ENCODE measurements at regions not wholly inside any gene's neighbourhood (a gene's known extent, or its start where the extent isn't known, plus 50 kb on each side); places are given as distances from the start of the nearest gene placed in this dataset.

DNA sequence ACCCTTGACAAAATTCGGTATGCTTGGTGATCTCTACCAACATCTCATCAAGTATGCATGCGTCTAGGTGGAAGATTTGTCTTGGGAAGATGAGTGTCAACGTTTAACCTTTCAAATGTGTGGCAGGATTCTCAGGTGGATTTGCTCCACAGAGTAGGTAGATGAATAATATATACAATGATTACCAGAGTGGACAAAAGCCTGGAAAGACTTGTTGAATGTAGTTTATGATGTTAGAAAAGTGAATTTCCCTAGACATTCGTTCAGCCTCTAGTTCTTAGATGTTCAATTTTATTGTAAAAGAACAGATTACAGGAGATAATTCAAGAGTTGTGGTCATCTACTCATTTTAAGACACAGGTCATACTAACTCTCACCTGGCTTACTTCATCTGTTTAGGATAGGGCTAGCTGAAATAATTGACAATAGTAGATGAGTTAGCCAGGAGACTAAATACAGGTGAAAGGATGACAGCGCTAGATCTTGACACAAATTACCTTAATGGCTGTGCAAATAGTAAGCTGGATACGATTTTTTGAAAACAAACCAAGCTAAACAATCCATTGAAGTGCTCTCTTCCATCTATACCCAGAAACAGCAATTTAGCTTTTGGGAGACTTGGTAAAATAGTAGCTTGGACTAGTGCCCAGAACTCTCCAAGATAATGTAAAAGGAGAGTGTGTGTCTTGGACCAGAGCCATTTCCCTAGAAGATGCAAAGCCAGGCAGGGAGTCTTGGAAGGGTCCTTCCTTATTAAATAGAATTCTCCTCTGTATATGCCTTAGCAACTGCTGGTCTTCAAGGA lies 168.0 kb downstream of the DACT1 start:
- Histone ChIP-seq H3K9me2 (ENCODE audit: insufficient read depth) (no peaks in the 10 kb centered on the region), H3K4me2 (no peak overlapping the region), H3K4me1 (replicated peaks; ENCODE audit: insufficient read depth) (no peaks in the 10 kb centered on the region), H3K27me3 (ENCODE audit: insufficient read depth, low read depth) (peaks cover 11% of the 10 kb centered on the region), H3K4me3 (no peak overlapping the region), H2AFZ (no peak overlapping the region), H3K79me2 (ENCODE audit: low read depth) (no peaks in the 10 kb centered on the region), H3K9me3 (ENCODE audit: insufficient read depth, low read depth) (no peaks in the 10 kb centered on the region; the same call in 1 of the 2 replicates), H4K20me1 (ENCODE audit: insufficient read depth) (no peaks in the 10 kb centered on the region), H3F3A (ENCODE audit: insufficient read depth, low read depth) (no peaks in the 10 kb centered on the region), H3K36me3 (ENCODE audit: low read depth) (no peaks in the 10 kb centered on the region), H3K27ac (no peak overlapping the region)
- ChIA-PET CTCF (no interaction called here), POLR2A (ENCODE audit: unreplicated experiment) (no interaction called here)
- TF ChIP-seq EZH2 (IDR thresholded peaks at IDR 0.05; ENCODE audit: low read depth), result no peak
- TF ChIP-seq, protein P1, sequence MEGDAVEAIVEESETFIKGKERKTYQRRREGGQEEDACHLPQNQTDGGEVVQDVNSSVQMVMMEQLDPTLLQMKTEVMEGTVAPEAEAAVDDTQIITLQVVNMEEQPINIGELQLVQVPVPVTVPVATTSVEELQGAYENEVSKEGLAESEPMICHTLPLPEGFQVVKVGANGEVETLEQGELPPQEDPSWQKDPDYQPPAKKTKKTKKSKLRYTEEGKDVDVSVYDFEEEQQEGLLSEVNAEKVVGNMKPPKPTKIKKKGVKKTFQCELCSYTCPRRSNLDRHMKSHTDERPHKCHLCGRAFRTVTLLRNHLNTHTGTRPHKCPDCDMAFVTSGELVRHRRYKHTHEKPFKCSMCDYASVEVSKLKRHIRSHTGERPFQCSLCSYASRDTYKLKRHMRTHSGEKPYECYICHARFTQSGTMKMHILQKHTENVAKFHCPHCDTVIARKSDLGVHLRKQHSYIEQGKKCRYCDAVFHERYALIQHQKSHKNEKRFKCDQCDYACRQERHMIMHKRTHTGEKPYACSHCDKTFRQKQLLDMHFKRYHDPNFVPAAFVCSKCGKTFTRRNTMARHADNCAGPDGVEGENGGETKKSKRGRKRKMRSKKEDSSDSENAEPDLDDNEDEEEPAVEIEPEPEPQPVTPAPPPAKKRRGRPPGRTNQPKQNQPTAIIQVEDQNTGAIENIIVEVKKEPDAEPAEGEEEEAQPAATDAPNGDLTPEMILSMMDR (conservative IDR thresholded peaks at IDR 0.05), result no peak
- DNase-seq, result no peak
- intact Hi-C loops (cut with micrococcal nuclease; ENCODE audit: unreplicated experiment), result no loop called here
- BruUV-seq (replicated peaks), result no TSS peak

DNA sequence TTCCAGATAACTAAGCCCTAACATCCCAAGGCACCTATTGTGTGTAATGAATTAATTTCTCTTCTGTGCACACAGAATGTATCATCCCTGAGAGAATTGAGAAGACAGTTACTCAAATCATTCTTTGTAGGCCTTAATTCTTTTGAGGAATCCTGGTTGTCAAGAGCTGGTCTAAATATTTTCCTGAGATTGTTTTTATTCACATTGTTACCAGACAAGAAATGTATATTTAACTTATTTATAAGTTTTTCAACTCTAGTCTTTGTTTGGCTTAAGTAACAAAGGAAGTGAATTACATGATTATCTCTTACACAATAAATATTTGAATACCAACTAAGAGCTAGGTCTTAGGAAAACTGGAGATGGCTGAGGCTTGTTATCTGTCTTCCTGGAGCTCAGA lies 169.4 kb downstream of the DACT1 start:
- Histone ChIP-seq H3K79me2 (ENCODE audit: low read depth) (no peaks in the 10 kb centered on the region), H3F3A (ENCODE audit: insufficient read depth, low read depth) (no peaks in the 10 kb centered on the region), H3K9me2 (ENCODE audit: insufficient read depth) (no peaks in the 10 kb centered on the region), H3K27ac (no peak overlapping the region), H4K20me1 (ENCODE audit: insufficient read depth) (no peaks in the 10 kb centered on the region), H3K36me3 (ENCODE audit: low read depth) (no peaks in the 10 kb centered on the region), H3K9me3 (ENCODE audit: insufficient read depth, low read depth) (no peaks in the 10 kb centered on the region; the same call in 1 of the 2 replicates), H3K4me1 (replicated peaks; ENCODE audit: insufficient read depth) (no peaks in the 10 kb centered on the region), H2AFZ (no peak overlapping the region), H3K4me3 (no peak overlapping the region), H3K4me2 (no peak overlapping the region), H3K27me3 (ENCODE audit: insufficient read depth, low read depth) (peaks cover 11% of the 10 kb centered on the region)
- intact Hi-C loops (cut with micrococcal nuclease; ENCODE audit: unreplicated experiment), result no loop called here
- no TSS peak for BruUV-seq (replicated peaks)
- ChIA-PET CTCF (no interaction called here), POLR2A (ENCODE audit: unreplicated experiment) (no interaction called here)
- DNase-seq, result no peak
- no peak for TF ChIP-seq EZH2 (IDR thresholded peaks at IDR 0.05; ENCODE audit: low read depth)
- TF ChIP-seq, protein P1 (conservative IDR thresholded peaks at IDR 0.05), result no peak

DNA sequence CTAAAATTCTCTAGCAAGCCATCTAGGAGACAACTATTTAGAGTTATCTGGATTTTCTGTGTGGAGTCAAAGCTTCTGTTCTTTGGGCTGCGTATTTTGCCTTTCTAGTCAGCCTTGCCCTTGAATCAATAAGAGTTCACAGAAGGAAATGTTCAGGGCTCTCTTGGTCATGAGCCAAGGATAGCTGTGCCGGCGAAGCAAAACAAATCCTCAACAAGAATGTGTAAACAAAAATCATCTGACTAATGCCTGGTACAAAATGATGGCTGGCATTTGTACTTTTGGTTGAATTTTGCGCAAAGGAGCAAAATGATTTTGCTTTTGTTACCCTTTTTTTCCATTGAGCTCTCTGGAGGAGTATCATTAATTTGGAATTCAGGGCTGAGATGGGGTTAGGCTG lies 171.1 kb downstream of the DACT1 start:
- peaks cover 15% of the 10 kb centered on the region for H3K27me3 ChIP-seq (ENCODE audit: insufficient read depth, low read depth)
- ChIA-PET POLR2A (ENCODE audit: unreplicated experiment) (no interaction called here), CTCF (no interaction called here)
- H3K9me3 ChIP-seq (ENCODE audit: insufficient read depth, low read depth), result no peaks in the 10 kb centered on the region; the same call in 1 of the 2 replicates
- H2AFZ ChIP-seq, result no peak overlapping the region
- no peaks in the 10 kb centered on the region for H3K79me2 ChIP-seq (ENCODE audit: low read depth)
- no peaks in the 10 kb centered on the region for H3K36me3 ChIP-seq (ENCODE audit: low read depth)
- no peaks in the 10 kb centered on the region for H3F3A ChIP-seq (ENCODE audit: insufficient read depth, low read depth)
- no peaks in the 10 kb centered on the region for H3K9me2 ChIP-seq (ENCODE audit: insufficient read depth)
- H3K27ac ChIP-seq, result no peak overlapping the region
- no peak overlapping the region for H3K4me3 ChIP-seq
- TF ChIP-seq, protein P1 (conservative IDR thresholded peaks at IDR 0.05), result no peak
- TF ChIP-seq EZH2 (IDR thresholded peaks at IDR 0.05; ENCODE audit: low read depth), result no peak
- intact Hi-C loops (cut with micrococcal nuclease; ENCODE audit: unreplicated experiment), result no loop called here
- no peaks in the 10 kb centered on the region for H4K20me1 ChIP-seq (ENCODE audit: insufficient read depth)
- no peak for DNase-seq
- no TSS peak for BruUV-seq (replicated peaks)
- H3K4me1 ChIP-seq (replicated peaks; ENCODE audit: insufficient read depth), result no peaks in the 10 kb centered on the region
- no peak overlapping the region for H3K4me2 ChIP-seq
